GM12878 (cell line): ENCODE measurements at regions not wholly inside any gene's neighbourhood (a gene's known extent, or its start where the extent isn't known, plus 50 kb on each side); places are given as distances from the start of the nearest gene placed in this dataset.

Experiments used
- ATAC-seq: fragments of 200-7000 bp; cut with Tn5 transposase; 3 replicates; pipeline ENCODE4 v1.9.1; 2020; ENCODE audit warnings: mild to moderate bottlenecking, moderate library complexity
- BruUV-seq: library from RNA; stranded (reverse); fragments of 400-500 nt; replicated peaks from 2 replicates; lab custom pipeline; 2021; lab: Mats Ljungman, UMichigan
- CTCF ChIA-PET: fragments of 300-600 bp; sonication (Branson Sonifier 250); formaldehyde crosslinking; extraction: SDS; loops from one replicate; lab custom pipeline; 2021; ENCODE audit warnings: inconsistent platforms; lab: Yijun Ruan, JAX
- POLR2A ChIA-PET: fragments of 350-600 bp; formaldehyde crosslinking; extraction: SDS; loops from one replicate; lab custom pipeline; 2021; ENCODE audit warnings: inconsistent platforms; lab: Charles Lee
- RAD21 ChIA-PET: fragments of 300-600 bp; sonication (Branson Sonifier 250); formaldehyde crosslinking; loops from one replicate; lab custom pipeline; 2023; ENCODE audit warnings: antibody characterized with exemption; ENCODE audit not compliant: unreplicated experiment; lab: Charles Lee
- SMC1A ChIA-PET: fragments of 300-600 bp; sonication (Branson Sonifier 250); formaldehyde crosslinking; loops from one replicate; lab custom pipeline; 2023; ENCODE audit not compliant: unreplicated experiment, uncharacterized antibody; lab: Charles Lee
- DNase-seq: peaks from one replicate; pipeline ENCODE4 v3.0.0-alpha.2; 2011; ENCODE audit warnings: low read depth, low spot score
- FAIRE-seq: peaks from 3 replicates; lab custom pipeline; 2011; peaks lifted over from hg19 to GRCh38; lab: Jason Lieb, UNC
- H2AFZ ChIP-seq: 2 replicates; pipeline ENCODE4 v1.6.0; 2011; ENCODE audit warnings: low read depth, low read length, control low read depth; ENCODE audit not compliant: control insufficient read depth
- H3K27ac ChIP-seq: 2 replicates; pipeline ENCODE4 v1.5.1; 2011; ENCODE audit warnings: control low read depth; ENCODE audit not compliant: control insufficient read depth, insufficient read depth
- H3K27me3 ChIP-seq, 2 experiments: replicated peaks in 1 of 2; 2 replicates each; pipeline versions ENCODE4 v1.6.0 to v1.6.1; 2011; ENCODE audit warnings: low read length in 1 of 2; ENCODE audit not compliant: control insufficient read depth in 2 of 2, insufficient read depth in 2 of 2
- H3K36me3 ChIP-seq, 2 experiments: 2 replicates each; pipeline ENCODE4 v1.5.1; 2011; ENCODE audit warnings: low read length in 1 of 2; ENCODE audit not compliant: control insufficient read depth in 2 of 2, insufficient read depth in 2 of 2
- H3K4me1 ChIP-seq: 2 replicates; pipeline ENCODE4 v1.6.1; 2011; ENCODE audit warnings: mild to moderate bottlenecking, low read length, moderate library complexity, mixed read lengths; ENCODE audit not compliant: control insufficient read depth, insufficient read depth
- H3K4me2 ChIP-seq: 2 replicates; pipeline ENCODE4 v1.6.0; 2011; ENCODE audit warnings: control low read depth; ENCODE audit not compliant: control insufficient read depth, insufficient read depth
- H3K4me3 ChIP-seq: fragments of 200-600 bp; sonication (generic); 2 replicates; pipeline ENCODE4 v1.5.1; 2016
- H3K79me2 ChIP-seq: 2 replicates; pipeline ENCODE4 v1.6.0; 2011; ENCODE audit warnings: low read length; ENCODE audit not compliant: control insufficient read depth, insufficient read depth
- H3K9ac ChIP-seq: 2 replicates; pipeline ENCODE4 v1.8.0; 2011; ENCODE audit warnings: low read length, control low read depth, mixed read lengths; ENCODE audit not compliant: control insufficient read depth, insufficient read depth
- H3K9me3 ChIP-seq: replicated peaks from 3 replicates; pipeline ENCODE4 v1.5.1; 2011; ENCODE audit warnings: mild to moderate bottlenecking, low read length; ENCODE audit not compliant: control insufficient read depth, insufficient read depth
- H4K20me1 ChIP-seq: 2 replicates; pipeline ENCODE4 v1.6.0; 2011; ENCODE audit not compliant: control insufficient read depth, insufficient read depth
- BCL11A ChIP-seq: IDR thresholded peaks from 2 replicates; pipeline ENCODE4 v1.6.1; 2011; ENCODE audit warnings: low read depth, low read length
- EGR1 ChIP-seq, 2 experiments: IDR thresholded peaks; 1 replicate in 1 of 2; 2 replicates in 1 of 2; pipeline ENCODE4 v1.6.1; 2011 to 2012; ENCODE audit warnings: low read depth in 2 of 2, low read length in 2 of 2, borderline replicate concordance in 1 of 2, mild to moderate bottlenecking in 1 of 2, moderate library complexity in 1 of 2
- GABPA ChIP-seq: IDR thresholded peaks from 2 replicates; pipeline ENCODE4 v1.6.1; 2014; ENCODE audit warnings: antibody characterized with exemption, low read depth, mild to moderate bottlenecking, inconsistent platforms
- IRF3 ChIP-seq: fragments of 450-650 bp; IDR thresholded peaks from 2 replicates; pipeline ENCODE4 v1.6.1; 2014; ENCODE audit warnings: mild to moderate bottlenecking
- MLLT1 ChIP-seq: fragments of 450-650 bp; IDR thresholded peaks from 2 replicates; pipeline ENCODE4 v1.6.1; 2016; ENCODE audit warnings: mild to moderate bottlenecking
- MXI1 ChIP-seq: fragments of 150-350 bp; IDR thresholded peaks from 2 replicates; pipeline ENCODE4 v1.6.1; 2011; ENCODE audit warnings: low read depth, mild to moderate bottlenecking, inconsistent platforms, low read length, improper control_type of control experiment
- SKIL ChIP-seq: fragments of 450-650 bp; IDR thresholded peaks from 2 replicates; pipeline ENCODE4 v1.6.1; 2017; ENCODE audit warnings: mild to moderate bottlenecking, low read depth, inconsistent platforms; ENCODE audit not compliant: poor library complexity, severe bottlenecking
- TCF12 ChIP-seq: IDR thresholded peaks from 2 replicates; pipeline ENCODE4 v1.6.1; 2011; ENCODE audit warnings: low read depth, mild to moderate bottlenecking, low read length
- WGBS: methylation state at CpG from one replicate; pipeline ENCODE4 v1.1.6; 2016; ENCODE audit warnings: low lambda C conversion rate; ENCODE audit not compliant: insufficient replicate concordance, insufficient coverage; ENCODE audit errors: missing lambda C conversion rate; 5-methylcytosine and 5-hydroxymethylcytosine counted together
- in situ Hi-C: fragments of 300-500 bp; cut with MboI; formaldehyde crosslinking; loops from 9 replicates; pipeline ENCODE4 v1.14.3; 2018; ENCODE audit warnings: mixed read lengths
- intact Hi-C: fragments of 100-400 bp; cut with micrococcal nuclease; formaldehyde crosslinking; loops from one replicate; pipeline ENCODE4 v1.14.2; 2022; ENCODE audit not compliant: unreplicated experiment
- TF ChIP-seq, protein P1 (sequence below): fragments of 450-650 bp; IDR thresholded peaks from 2 replicates; pipeline ENCODE4 v1.6.1; 2017; ENCODE audit warnings: antibody characterized with exemption, mild to moderate bottlenecking, moderate library complexity

GRCh38 chr15:98164571-98164970 lies 204.1 kb downstream of the ARRDC4 start:
- H3K79me2 ChIP-seq = no peaks in the 10 kb centered on the region
- WGBS = 0% methylated on average over 1 of the region's 1 CpG
- ChIA-PET CTCF (no interaction called here), POLR2A (no interaction called here), RAD21 (no interaction called here)
- H3K36me3 ChIP-seq = no peaks in the 10 kb centered on the region
- H3K27me3 ChIP-seq = no peaks in the 10 kb centered on the region
- no peak for DNase-seq
- H3K9ac ChIP-seq = no peak overlapping the region
- no peak for ATAC-seq
- H3K27ac ChIP-seq = no peak overlapping the region
- no peaks in the 10 kb centered on the region; the same call in 2 of the 3 replicates for H3K9me3 ChIP-seq
- TF ChIP-seq MXI1 (no peak), TCF12 (no peak), IRF3 (no peak), SKIL (no peak), GABPA (no peak), BCL11A (no peak), EGR1 (IDR thresholded peaks at IDR 0.05; ENCODE audit: borderline replicate concordance in 1 of 2, low read depth in 2 of 2, low read length in 2 of 2) (no peak), MLLT1 (no peak)
- TF ChIP-seq, protein P1, sequence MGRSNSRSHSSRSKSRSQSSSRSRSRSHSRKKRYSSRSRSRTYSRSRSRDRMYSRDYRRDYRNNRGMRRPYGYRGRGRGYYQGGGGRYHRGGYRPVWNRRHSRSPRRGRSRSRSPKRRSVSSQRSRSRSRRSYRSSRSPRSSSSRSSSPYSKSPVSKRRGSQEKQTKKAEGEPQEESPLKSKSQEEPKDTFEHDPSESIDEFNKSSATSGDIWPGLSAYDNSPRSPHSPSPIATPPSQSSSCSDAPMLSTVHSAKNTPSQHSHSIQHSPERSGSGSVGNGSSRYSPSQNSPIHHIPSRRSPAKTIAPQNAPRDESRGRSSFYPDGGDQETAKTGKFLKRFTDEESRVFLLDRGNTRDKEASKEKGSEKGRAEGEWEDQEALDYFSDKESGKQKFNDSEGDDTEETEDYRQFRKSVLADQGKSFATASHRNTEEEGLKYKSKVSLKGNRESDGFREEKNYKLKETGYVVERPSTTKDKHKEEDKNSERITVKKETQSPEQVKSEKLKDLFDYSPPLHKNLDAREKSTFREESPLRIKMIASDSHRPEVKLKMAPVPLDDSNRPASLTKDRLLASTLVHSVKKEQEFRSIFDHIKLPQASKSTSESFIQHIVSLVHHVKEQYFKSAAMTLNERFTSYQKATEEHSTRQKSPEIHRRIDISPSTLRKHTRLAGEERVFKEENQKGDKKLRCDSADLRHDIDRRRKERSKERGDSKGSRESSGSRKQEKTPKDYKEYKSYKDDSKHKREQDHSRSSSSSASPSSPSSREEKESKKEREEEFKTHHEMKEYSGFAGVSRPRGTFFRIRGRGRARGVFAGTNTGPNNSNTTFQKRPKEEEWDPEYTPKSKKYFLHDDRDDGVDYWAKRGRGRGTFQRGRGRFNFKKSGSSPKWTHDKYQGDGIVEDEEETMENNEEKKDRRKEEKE = no peak
- TF ChIP-seq, all 136 proteins: peak for 0
- H2AFZ ChIP-seq = no peak overlapping the region
- SMC1A ChIA-PET = no interaction called here
- BruUV-seq = no TSS peak
- intact Hi-C loops (no loop called here), in situ Hi-C loops (no loop called here)
- no peaks in the 10 kb centered on the region for H4K20me1 ChIP-seq
- no peak overlapping the region for H3K4me2 ChIP-seq
- no peak for FAIRE-seq
- no peak overlapping the region for H3K4me3 ChIP-seq
- no peaks in the 10 kb centered on the region for H3K4me1 ChIP-seq
